ENCODE measurements at regions not wholly inside any gene's neighbourhood (a gene's known extent, or its start where the extent isn't known, plus 50 kb on each side); places are given as distances from the start of the nearest gene placed in this dataset.
"Not testable (repeated sequence)": the region's sequence is repeated elsewhere in the genome, so short reads cannot be mapped to it uniquely, and the experiment has no call there.

GRCh38 chr1:86633306-86633838 is 71.0 kb upstream of the SH3GLB1 start:
- DNase-seq (ENCODE audit: low read depth in 4 of 4, low spot score in 3 of 4) = not testable (repeated sequence)

- DNase-seq (ENCODE audit: low read depth in 4 of 4, low spot score in 3 of 4) = no peak
These were observed 70.5 kb upstream of the SH3GLB1 start for GRCh38 chr1:86633921-86634320.

GRCh38 chr1:86636898-86637297 is 67.5 kb upstream of the SH3GLB1 start:
- no peak for DNase-seq (ENCODE audit: low read depth in 4 of 4, low spot score in 3 of 4)

- DNase-seq (ENCODE audit: low read depth in 4 of 4, low spot score in 3 of 4) = no peak
These were observed 64.2 kb upstream of the SH3GLB1 start for GRCh38 chr1:86640161-86640670.

GRCh38 chr1:86641318-86641717 is 63.1 kb upstream of the SH3GLB1 start:
- DNase-seq (ENCODE audit: low read depth in 4 of 4, low spot score in 3 of 4) = no peak

GRCh38 chr1:86644655-86645054 is 59.7 kb upstream of the SH3GLB1 start:
- DNase-seq (ENCODE audit: low read depth in 4 of 4, low spot score in 3 of 4) = not testable (repeated sequence)

- no peak for DNase-seq (ENCODE audit: low read depth in 4 of 4, low spot score in 3 of 4)
These were observed 58.5 kb upstream of the SH3GLB1 start for GRCh38 chr1:86645851-86646250.

- DNase-seq (ENCODE audit: low read depth in 4 of 4, low spot score in 3 of 4) = no peak
These were observed 58.1 kb upstream of the SH3GLB1 start for GRCh38 chr1:86646256-86646655.

- DNase-seq (ENCODE audit: low read depth in 4 of 4, low spot score in 3 of 4) = peak in 2 of 4 donors; percentile 7 to 16
These were observed 56.1 kb upstream of the SH3GLB1 start for GRCh38 chr1:86648255-86648654.

GRCh38 chr1:86649618-86650017 is 54.8 kb upstream of the SH3GLB1 start:
- no peak for DNase-seq (ENCODE audit: low read depth in 4 of 4, low spot score in 3 of 4)

- DNase-seq (ENCODE audit: low read depth in 4 of 4, low spot score in 3 of 4) = no peak
These were observed 54.3 kb upstream of the SH3GLB1 start for GRCh38 chr1:86650065-86650464.

Data from right renal pelvis (tissue), 4 donors.